HEK293 (cell line): ENCODE measurements at regions not wholly inside any gene's neighbourhood (a gene's known extent, or its start where the extent isn't known, plus 50 kb on each side); places are given as distances from the start of the nearest gene placed in this dataset.

ENCODE experiments used
- KLF10 ChIP-seq: fragments of 450-650 bp; IDR thresholded peaks from 2 replicates; pipeline ENCODE4 v1.5.1; 2018; ENCODE audit warnings: missing biosample characterization, mild to moderate bottlenecking, missing genetic modification characterization
- PRDM10 ChIP-seq: fragments of 450-650 bp; formaldehyde crosslinking; IDR thresholded peaks from 2 replicates; pipeline ENCODE4 v1.5.1; 2016; ENCODE audit warnings: missing biosample characterization, missing genetic modification characterization
- PRDM2 ChIP-seq: fragments of 450-650 bp; formaldehyde crosslinking; IDR thresholded peaks from 2 replicates; pipeline ENCODE4 v1.5.1; 2016; ENCODE audit warnings: missing biosample characterization, missing genetic modification characterization, borderline replicate concordance
- SCRT1 ChIP-seq: fragments of 450-650 bp; formaldehyde crosslinking; IDR thresholded peaks from 2 replicates; pipeline ENCODE4 v1.5.1; 2016; ENCODE audit warnings: missing biosample characterization, missing genetic modification characterization, borderline replicate concordance
- TRIM28 ChIP-seq: IDR thresholded peaks from 2 replicates; pipeline ENCODE4 v1.6.1; 2011; ENCODE audit warnings: low read length, control low read depth, borderline replicate concordance
- YY2 ChIP-seq: fragments of 450-650 bp; formaldehyde crosslinking; IDR thresholded peaks from 2 replicates; pipeline ENCODE4 v1.5.1; 2016; ENCODE audit warnings: missing biosample characterization, missing genetic modification characterization
- ZBTB17 ChIP-seq: fragments of 450-650 bp; formaldehyde crosslinking; IDR thresholded peaks from 2 replicates; pipeline ENCODE4 v1.5.1; 2016; ENCODE audit warnings: missing biosample characterization, missing genetic modification characterization
- ZFHX2 ChIP-seq: fragments of 450-650 bp; formaldehyde crosslinking; conservative IDR thresholded peaks from 2 replicates; pipeline ENCODE4 v1.5.1; 2016; ENCODE audit warnings: missing biosample characterization, missing genetic modification characterization
- ZFP41 ChIP-seq: fragments of 450-650 bp; formaldehyde crosslinking; IDR thresholded peaks from 2 replicates; pipeline ENCODE4 v1.5.1; 2016; ENCODE audit warnings: missing biosample characterization, missing genetic modification characterization, borderline replicate concordance
- ZFP69B ChIP-seq: fragments of 450-650 bp; formaldehyde crosslinking; IDR thresholded peaks from 2 replicates; pipeline ENCODE4 v1.5.1; 2016; ENCODE audit warnings: missing biosample characterization, missing genetic modification characterization
- ZNF2 ChIP-seq: fragments of 450-650 bp; formaldehyde crosslinking; IDR thresholded peaks from 2 replicates; pipeline ENCODE4 v1.5.1; 2016; ENCODE audit warnings: missing biosample characterization, missing genetic modification characterization
- ZNF248 ChIP-seq: fragments of 450-650 bp; formaldehyde crosslinking; IDR thresholded peaks from 2 replicates; pipeline ENCODE4 v1.5.1; 2017; ENCODE audit warnings: missing biosample characterization, missing genetic modification characterization
- ZNF280C ChIP-seq: fragments of 450-650 bp; formaldehyde crosslinking; IDR thresholded peaks from 2 replicates; pipeline ENCODE4 v1.5.1; 2016; ENCODE audit warnings: missing biosample characterization, missing genetic modification characterization
- ZNF366 ChIP-seq: fragments of 450-650 bp; formaldehyde crosslinking; conservative IDR thresholded peaks from 2 replicates; pipeline ENCODE4 v1.5.1; 2016; ENCODE audit warnings: missing biosample characterization, missing genetic modification characterization
- ZNF391 ChIP-seq: fragments of 450-650 bp; formaldehyde crosslinking; IDR thresholded peaks from 2 replicates; pipeline ENCODE4 v1.5.1; 2016; ENCODE audit warnings: low read depth, missing biosample characterization, missing genetic modification characterization, borderline replicate concordance
- ZNF416 ChIP-seq: fragments of 450-650 bp; formaldehyde crosslinking; IDR thresholded peaks from 2 replicates; pipeline ENCODE4 v1.5.1; 2016; ENCODE audit warnings: missing biosample characterization, missing genetic modification characterization
- ZNF558 ChIP-seq: fragments of 450-650 bp; formaldehyde crosslinking; IDR thresholded peaks from 2 replicates; pipeline ENCODE4 v1.5.1; 2016; ENCODE audit warnings: missing biosample characterization, missing genetic modification characterization
- ZNF571 ChIP-seq: fragments of 450-650 bp; formaldehyde crosslinking; IDR thresholded peaks from 2 replicates; pipeline ENCODE4 v1.5.0; 2017; ENCODE audit warnings: missing biosample characterization, missing genetic modification characterization
- ZNF621 ChIP-seq: fragments of 450-650 bp; formaldehyde crosslinking; IDR thresholded peaks from 2 replicates; pipeline ENCODE4 v1.5.1; 2017; ENCODE audit warnings: missing biosample characterization, missing genetic modification characterization
- ZNF629 ChIP-seq: fragments of 450-650 bp; formaldehyde crosslinking; IDR thresholded peaks from 2 replicates; pipeline ENCODE4 v1.5.1; 2017; ENCODE audit warnings: missing biosample characterization, missing genetic modification characterization
- ZNF645 ChIP-seq: fragments of 450-650 bp; formaldehyde crosslinking; IDR thresholded peaks from 2 replicates; pipeline ENCODE4; 2016; ENCODE audit warnings: missing biosample characterization, missing genetic modification characterization
- ZNF658 ChIP-seq: fragments of 450-650 bp; formaldehyde crosslinking; IDR thresholded peaks from 2 replicates; pipeline ENCODE4; 2016; ENCODE audit warnings: missing biosample characterization, missing genetic modification characterization
- ZNF785 ChIP-seq: fragments of 450-650 bp; formaldehyde crosslinking; IDR thresholded peaks from 2 replicates; pipeline ENCODE4 v1.5.1; 2016; ENCODE audit warnings: missing biosample characterization, missing genetic modification characterization
- ZSCAN23 ChIP-seq: fragments of 450-650 bp; formaldehyde crosslinking; IDR thresholded peaks from 2 replicates; pipeline ENCODE4 v1.5.1; 2016; ENCODE audit warnings: missing biosample characterization, missing genetic modification characterization
- TF ChIP-seq, protein P1 (sequence below): fragments of 450-650 bp; formaldehyde crosslinking; IDR thresholded peaks from 2 replicates; pipeline ENCODE4 v1.5.1; 2016; ENCODE audit warnings: missing biosample characterization, missing genetic modification characterization

GRCh38 chr10:21297603-21298383 is 227.7 kb downstream of the SKIDA1 start (continued):
- no peak for TF ChIP-seq PRDM2 (tag by site-specific recombination)
- TF ChIP-seq ZNF629, result peak; percentile 18; the same call in 1 of the 2 replicates
- TF ChIP-seq ZFP41 (tag by site-specific recombination), result no peak
- no peak for TF ChIP-seq ZFHX2 (tag by site-specific recombination)
- peak; percentile 24; the same call in 1 of the 2 replicates for TF ChIP-seq ZNF785
- no peak for TF ChIP-seq TRIM28
- peak; percentile 74; the same call in 1 of the 2 replicates for TF ChIP-seq ZSCAN23 (tag by site-specific recombination)
- TF ChIP-seq ZNF416 (tag by site-specific recombination), result no peak
- no peak for TF ChIP-seq ZNF558 (tag by site-specific recombination)
- TF ChIP-seq, protein P1, sequence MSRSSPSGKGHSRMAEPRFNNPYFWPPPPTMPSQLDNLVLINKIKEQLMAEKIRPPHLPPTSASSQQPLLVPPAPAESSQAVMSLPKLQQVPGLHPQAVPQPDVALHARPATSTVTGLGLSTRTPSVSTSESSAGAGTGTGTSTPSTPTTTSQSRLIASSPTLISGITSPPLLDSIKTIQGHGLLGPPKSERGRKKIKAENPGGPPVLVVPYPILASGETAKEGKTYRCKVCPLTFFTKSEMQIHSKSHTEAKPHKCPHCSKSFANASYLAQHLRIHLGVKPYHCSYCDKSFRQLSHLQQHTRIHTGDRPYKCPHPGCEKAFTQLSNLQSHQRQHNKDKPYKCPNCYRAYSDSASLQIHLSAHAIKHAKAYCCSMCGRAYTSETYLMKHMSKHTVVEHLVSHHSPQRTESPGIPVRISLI, result no peak
- no peak for TF ChIP-seq SCRT1 (tag by site-specific recombination)
- no peak for TF ChIP-seq PRDM10 (tag by site-specific recombination)
- TF ChIP-seq ZNF645 (tag by site-specific recombination), result no peak
- no peak for TF ChIP-seq KLF10 (tag by site-specific recombination)
- no peak for TF ChIP-seq ZNF248 (tag by site-specific recombination)
- 0 out of 2 replicates have a peak, but pooled peaks have one; percentile 28 for TF ChIP-seq ZNF391 (tag by site-specific recombination)
- peak; percentile 45 for TF ChIP-seq ZFP69B (tag by site-specific recombination)
- TF ChIP-seq ZNF621 (tag by site-specific recombination), result no peak
- TF ChIP-seq ZNF280C (tag by site-specific recombination), result no peak
- no peak for TF ChIP-seq YY2 (tag by site-specific recombination)
- TF ChIP-seq ZNF571 (tag by site-specific recombination), result no peak
- peak; percentile 97 for TF ChIP-seq ZNF366 (tag by site-specific recombination)
- TF ChIP-seq ZNF2 (tag by site-specific recombination), result no peak; the same call in 1 of the 2 replicates
- TF ChIP-seq ZBTB17 (tag by site-specific recombination), result no peak
- TF ChIP-seq ZNF658 (tag by site-specific recombination), result no peak
